ENCODE measurements at regions not wholly inside any gene's neighbourhood (a gene's known extent, or its start where the extent isn't known, plus 50 kb on each side); places are given as distances from the start of the nearest gene placed in this dataset.

DNA sequence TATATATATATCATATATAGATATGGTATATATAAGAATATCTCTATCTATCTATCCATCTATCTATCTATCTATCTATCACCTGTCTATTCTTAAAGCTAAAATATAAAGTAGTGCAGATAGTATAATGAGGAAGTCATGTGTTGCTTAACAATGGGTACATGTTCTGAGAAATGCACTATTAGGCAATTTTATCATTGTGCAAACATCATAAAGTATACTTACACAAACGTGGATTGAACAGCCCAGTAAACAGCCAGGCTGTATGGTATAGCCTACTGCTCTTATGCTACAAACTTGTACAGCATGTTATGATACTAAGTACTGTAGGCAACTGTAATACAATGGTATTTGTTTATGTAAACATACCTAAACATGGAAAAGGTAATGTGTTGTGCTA, 621.0 kb upstream of the NCAM2 start:
- no peak for TF ChIP-seq POLR2A (IDR thresholded peaks at IDR 0.05; ENCODE audit: extremely low read depth, insufficient read length)
- TF ChIP-seq, protein P1, sequence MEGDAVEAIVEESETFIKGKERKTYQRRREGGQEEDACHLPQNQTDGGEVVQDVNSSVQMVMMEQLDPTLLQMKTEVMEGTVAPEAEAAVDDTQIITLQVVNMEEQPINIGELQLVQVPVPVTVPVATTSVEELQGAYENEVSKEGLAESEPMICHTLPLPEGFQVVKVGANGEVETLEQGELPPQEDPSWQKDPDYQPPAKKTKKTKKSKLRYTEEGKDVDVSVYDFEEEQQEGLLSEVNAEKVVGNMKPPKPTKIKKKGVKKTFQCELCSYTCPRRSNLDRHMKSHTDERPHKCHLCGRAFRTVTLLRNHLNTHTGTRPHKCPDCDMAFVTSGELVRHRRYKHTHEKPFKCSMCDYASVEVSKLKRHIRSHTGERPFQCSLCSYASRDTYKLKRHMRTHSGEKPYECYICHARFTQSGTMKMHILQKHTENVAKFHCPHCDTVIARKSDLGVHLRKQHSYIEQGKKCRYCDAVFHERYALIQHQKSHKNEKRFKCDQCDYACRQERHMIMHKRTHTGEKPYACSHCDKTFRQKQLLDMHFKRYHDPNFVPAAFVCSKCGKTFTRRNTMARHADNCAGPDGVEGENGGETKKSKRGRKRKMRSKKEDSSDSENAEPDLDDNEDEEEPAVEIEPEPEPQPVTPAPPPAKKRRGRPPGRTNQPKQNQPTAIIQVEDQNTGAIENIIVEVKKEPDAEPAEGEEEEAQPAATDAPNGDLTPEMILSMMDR (IDR thresholded peaks at IDR 0.05; ENCODE audit: low read depth, low read length), result no peak
- TF ChIP-seq, protein P2, sequence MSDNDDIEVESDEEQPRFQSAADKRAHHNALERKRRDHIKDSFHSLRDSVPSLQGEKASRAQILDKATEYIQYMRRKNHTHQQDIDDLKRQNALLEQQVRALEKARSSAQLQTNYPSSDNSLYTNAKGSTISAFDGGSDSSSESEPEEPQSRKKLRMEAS (IDR thresholded peaks at IDR 0.05; ENCODE audit: low read depth, low read length), result no peak
- no peak for TF ChIP-seq MYC (IDR thresholded peaks at IDR 0.05; ENCODE audit: low read depth, low read length)
